GM12874 (cell line): ENCODE measurements at regions not wholly inside any gene's neighbourhood (a gene's known extent, or its start where the extent isn't known, plus 50 kb on each side); places are given as distances from the start of the nearest gene placed in this dataset.

Experiments used
- TF ChIP-seq, protein P1 (sequence below): IDR thresholded peaks from 2 replicates; pipeline ENCODE4 v1.5.1; 2011; ENCODE audit warnings: low read depth, mild to moderate bottlenecking, control low read depth, low read length, moderate library complexity; ENCODE audit not compliant: insufficient read depth

DNA sequence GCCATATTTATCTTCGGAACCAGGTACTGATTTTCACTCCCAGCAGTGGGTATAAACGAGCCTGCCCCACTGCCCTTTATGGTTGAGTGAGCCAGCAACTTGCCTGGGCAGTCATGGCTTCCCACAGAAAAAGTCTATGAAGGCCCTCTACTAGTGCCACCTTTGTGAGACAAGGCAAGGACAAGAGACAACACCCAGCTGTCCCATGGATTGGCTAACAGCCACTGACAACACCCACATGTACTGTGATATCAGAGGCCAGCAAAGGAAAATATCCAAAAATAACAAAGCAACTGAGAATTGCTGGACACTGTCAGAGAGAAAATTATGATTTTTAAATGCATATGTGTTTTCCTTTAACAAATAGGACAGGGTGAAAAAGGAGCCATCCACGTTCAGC is 248.4 kb upstream of the TTC29 start:
- TF ChIP-seq, protein P1, sequence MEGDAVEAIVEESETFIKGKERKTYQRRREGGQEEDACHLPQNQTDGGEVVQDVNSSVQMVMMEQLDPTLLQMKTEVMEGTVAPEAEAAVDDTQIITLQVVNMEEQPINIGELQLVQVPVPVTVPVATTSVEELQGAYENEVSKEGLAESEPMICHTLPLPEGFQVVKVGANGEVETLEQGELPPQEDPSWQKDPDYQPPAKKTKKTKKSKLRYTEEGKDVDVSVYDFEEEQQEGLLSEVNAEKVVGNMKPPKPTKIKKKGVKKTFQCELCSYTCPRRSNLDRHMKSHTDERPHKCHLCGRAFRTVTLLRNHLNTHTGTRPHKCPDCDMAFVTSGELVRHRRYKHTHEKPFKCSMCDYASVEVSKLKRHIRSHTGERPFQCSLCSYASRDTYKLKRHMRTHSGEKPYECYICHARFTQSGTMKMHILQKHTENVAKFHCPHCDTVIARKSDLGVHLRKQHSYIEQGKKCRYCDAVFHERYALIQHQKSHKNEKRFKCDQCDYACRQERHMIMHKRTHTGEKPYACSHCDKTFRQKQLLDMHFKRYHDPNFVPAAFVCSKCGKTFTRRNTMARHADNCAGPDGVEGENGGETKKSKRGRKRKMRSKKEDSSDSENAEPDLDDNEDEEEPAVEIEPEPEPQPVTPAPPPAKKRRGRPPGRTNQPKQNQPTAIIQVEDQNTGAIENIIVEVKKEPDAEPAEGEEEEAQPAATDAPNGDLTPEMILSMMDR = no peak

DNA sequence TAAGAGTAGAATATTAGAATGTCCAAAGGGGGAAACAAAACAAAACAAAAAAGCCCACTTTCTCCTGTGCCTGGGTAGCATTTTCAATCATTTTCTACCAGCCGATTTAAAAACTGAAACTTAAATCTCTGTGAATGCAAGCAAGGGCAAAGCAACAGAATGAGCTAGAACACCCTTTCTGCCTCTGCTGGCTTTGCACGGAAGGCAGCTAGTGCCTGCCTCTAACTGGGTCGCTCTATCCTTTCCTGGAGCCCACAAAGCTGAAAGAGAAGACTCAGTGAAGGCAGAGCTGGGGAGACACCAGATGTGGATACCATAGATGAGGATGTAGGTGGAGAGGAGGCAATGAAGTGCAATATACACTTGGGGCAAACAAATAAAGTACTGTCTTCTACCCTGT is 248.9 kb upstream of the TTC29 start:
- TF ChIP-seq, protein P1 = no peak

DNA sequence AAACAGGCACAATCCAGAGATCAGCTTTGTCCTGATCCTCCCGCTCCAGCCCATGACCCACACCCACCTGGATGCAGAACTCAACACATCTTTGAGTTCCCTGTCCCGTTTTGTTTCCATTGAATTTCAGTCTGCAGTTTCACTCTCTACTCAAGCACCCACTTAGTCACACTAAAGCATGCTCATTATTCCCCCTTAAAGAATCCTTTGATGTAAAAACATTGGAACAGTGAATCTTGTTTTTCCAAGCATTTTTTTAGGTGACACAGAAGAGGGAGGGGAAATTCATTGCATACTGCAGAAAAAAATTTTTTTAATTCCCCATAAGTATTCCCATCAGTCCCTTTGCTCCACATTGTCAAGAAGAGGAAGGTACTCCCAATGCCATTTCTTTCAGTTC is 249.7 kb upstream of the TTC29 start:
- TF ChIP-seq, protein P1 = no peak

DNA sequence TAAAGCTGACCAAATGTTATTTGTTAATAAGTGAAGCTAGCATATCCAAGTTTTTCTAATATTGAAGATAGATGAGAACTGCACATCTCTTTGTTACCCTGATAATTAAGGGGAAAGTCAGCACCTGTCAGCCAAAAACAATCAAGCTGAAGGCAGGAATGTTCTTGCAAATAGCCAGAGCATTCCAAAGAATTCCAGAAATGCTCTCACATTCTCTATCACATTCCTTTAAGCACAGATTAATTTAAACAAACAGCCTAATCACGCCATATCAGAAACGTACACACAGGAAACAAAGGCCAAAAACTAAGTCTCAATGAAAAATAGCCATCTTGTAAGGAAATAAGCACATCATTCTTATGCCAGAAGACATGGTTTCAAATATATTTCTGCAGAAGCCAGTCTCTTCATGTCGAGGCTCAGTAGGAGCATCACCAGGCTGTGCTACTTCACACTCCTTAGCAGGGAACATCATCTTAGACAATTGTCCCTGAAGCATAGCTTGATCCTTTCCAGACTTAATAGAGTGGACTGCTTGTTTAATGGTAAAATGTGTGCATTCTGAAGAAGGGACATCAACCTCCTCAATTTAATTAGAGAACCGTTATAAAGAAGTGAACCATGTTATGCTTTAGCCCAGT is 252.9 kb upstream of the TTC29 start:
- TF ChIP-seq, protein P1 = no peak

DNA sequence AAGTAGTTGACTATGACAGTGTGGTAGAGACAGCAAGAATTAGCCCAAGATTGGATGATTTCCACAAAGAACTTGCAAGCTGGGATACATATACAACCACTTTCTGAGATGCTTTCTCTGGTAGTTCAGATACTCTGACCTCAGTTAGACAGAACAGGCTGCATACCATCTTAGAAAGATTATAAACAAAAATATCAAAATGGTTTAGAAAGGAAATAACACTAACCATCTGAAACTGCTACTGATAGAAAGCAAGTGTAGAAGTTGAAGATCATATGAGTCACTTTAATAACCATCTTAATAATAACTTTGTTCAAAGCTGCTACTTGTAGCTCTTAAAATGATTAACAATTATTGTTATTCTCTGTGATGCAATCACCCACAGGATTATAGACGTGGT is 255.4 kb upstream of the TTC29 start:
- TF ChIP-seq, protein P1 = no peak

DNA sequence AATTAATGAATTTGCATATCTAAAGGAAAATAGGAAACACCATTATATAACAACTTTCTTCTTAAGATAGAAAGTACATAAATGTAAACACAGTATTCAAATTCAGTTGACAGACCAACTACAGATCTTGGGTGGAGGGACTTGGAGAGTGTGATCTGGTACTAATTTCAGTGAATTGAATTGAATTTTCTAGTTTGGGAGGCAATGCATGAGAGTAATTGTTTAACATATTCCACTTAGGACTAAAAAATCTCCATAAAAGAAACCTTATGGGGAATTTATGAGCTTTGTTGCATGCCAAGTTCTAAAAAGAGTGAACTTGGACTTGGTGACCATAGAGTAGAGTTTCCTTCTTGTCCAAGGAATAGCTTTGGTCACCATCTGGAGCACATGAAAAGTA is 261.1 kb upstream of the TTC29 start:
- TF ChIP-seq, protein P1 = no peak

DNA sequence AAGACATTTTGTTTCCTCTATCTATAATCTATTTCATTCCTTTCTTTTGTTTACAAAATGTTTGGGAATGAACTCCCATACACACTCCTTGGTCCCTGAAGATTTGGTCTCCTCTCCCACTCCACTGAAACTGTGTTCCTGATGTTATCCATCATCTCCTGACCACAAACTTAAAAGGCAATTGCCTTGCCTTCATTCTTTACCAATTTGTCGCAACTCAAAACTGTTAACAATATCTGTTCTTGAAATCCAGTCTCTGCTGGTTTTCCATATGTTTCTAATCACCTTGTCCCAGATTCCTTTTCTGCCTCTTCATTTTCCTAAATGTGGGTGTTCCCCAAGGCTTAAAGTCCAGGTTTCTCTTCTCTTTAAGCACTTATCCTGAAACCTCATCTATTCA is 262.2 kb upstream of the TTC29 start:
- TF ChIP-seq, protein P1 = no peak
